DND-41 (cell line): ENCODE measurements at regions not wholly inside any gene's neighbourhood (a gene's known extent, or its start where the extent isn't known, plus 50 kb on each side); places are given as distances from the start of the nearest gene placed in this dataset.

Source experiments
- ATAC-seq: fragments of 200-7000 bp; cut with Tn5 transposase; 3 replicates; pipeline ENCODE4 v1.9.1; 2021; ENCODE audit warnings: low read depth; ENCODE audit not compliant: insufficient read depth
- DNase-seq: peaks from one replicate; pipeline ENCODE4 v3.0.0-alpha.2; 2020
- H2AFZ ChIP-seq: 2 replicates; pipeline ENCODE4 v1.6.0; 2012; ENCODE audit warnings: low read depth, low read length
- H3K27ac ChIP-seq: 2 replicates; pipeline ENCODE4 v1.5.1; 2012; ENCODE audit warnings: low read length, inconsistent platforms
- H3K27me3 ChIP-seq: fragments of 200-600 bp; sonication (generic); 2 replicates; pipeline ENCODE4 v1.6.0; 2012; ENCODE audit warnings: low read length, mild to moderate bottlenecking, inconsistent platforms; ENCODE audit not compliant: insufficient read depth, poor library complexity
- H3K36me3 ChIP-seq: 2 replicates; pipeline ENCODE4 v1.5.1; 2012; ENCODE audit warnings: low read length, inconsistent platforms; ENCODE audit not compliant: insufficient read depth
- H3K4me1 ChIP-seq: 2 replicates; pipeline ENCODE4 v1.5.1; 2012; ENCODE audit warnings: mild to moderate bottlenecking, low read length; ENCODE audit not compliant: insufficient read depth
- H3K4me2 ChIP-seq: 2 replicates; pipeline ENCODE4 v1.6.0; 2012; ENCODE audit warnings: mild to moderate bottlenecking, moderate library complexity, low read length, inconsistent platforms; ENCODE audit not compliant: insufficient read depth
- H3K4me3 ChIP-seq, 2 experiments: fragments of 200-600 bp in 1 of 2; shearing (Covaris generic) in 1 of 2; 2 replicates each; pipeline ENCODE4 v1.5.1; 2012 to 2016; ENCODE audit warnings: inconsistent platforms in 2 of 2, low read length in 2 of 2, mild to moderate bottlenecking in 2 of 2, low read depth in 1 of 2, moderate library complexity in 1 of 2
- H3K79me2 ChIP-seq: 2 replicates; pipeline ENCODE4 v1.6.0; 2012; ENCODE audit warnings: low read length, inconsistent platforms; ENCODE audit not compliant: insufficient read depth
- H3K9ac ChIP-seq: 2 replicates; pipeline ENCODE4 v1.6.0; 2012; ENCODE audit warnings: low read depth, mild to moderate bottlenecking, inconsistent platforms, low read length, moderate library complexity
- H3K9me3 ChIP-seq: 2 replicates; pipeline ENCODE4 v1.5.1; 2012; ENCODE audit warnings: low read length, moderate library complexity, mild to moderate bottlenecking, inconsistent platforms; ENCODE audit not compliant: insufficient read depth, severe bottlenecking
- H4K20me1 ChIP-seq: 2 replicates; pipeline ENCODE4 v1.6.0; 2012; ENCODE audit warnings: low read length; ENCODE audit not compliant: insufficient read depth
- CTCF ChIP-seq: IDR thresholded peaks from 2 replicates; pipeline ENCODE4 v1.5.1; 2012; ENCODE audit warnings: borderline replicate concordance, low read length, moderate library complexity, mild to moderate bottlenecking; ENCODE audit not compliant: poor library complexity, severe bottlenecking; ENCODE audit errors: extremely low read depth
- EZH2 ChIP-seq: IDR thresholded peaks from 3 replicates; pipeline ENCODE4 v1.6.1; 2012; ENCODE audit warnings: borderline replicate concordance, low read depth, mild to moderate bottlenecking, moderate library complexity, low read length, inconsistent platforms; ENCODE audit not compliant: severe bottlenecking

GRCh38 chr9:31870276-31870675 lies 514.2 kb upstream of the ACO1 start:
- no peaks in the 10 kb centered on the region for H3K36me3 ChIP-seq
- H4K20me1 ChIP-seq = no peaks in the 10 kb centered on the region
- H3K27ac ChIP-seq = no peak overlapping the region
- no peaks in the 10 kb centered on the region for H3K4me1 ChIP-seq
- ATAC-seq (no peak), DNase-seq (no peak)
- H3K9me3 ChIP-seq = no peaks in the 10 kb centered on the region
- no peak overlapping the region for H2AFZ ChIP-seq
- H3K9ac ChIP-seq = no peak overlapping the region
- H3K4me2 ChIP-seq = no peak overlapping the region
- TF ChIP-seq CTCF = no peak
- TF ChIP-seq EZH2 = no peak
- H3K27me3 ChIP-seq = no peaks in the 10 kb centered on the region
- no peaks in the 10 kb centered on the region for H3K79me2 ChIP-seq
- no peak overlapping the region for H3K4me3 ChIP-seq

- DNase-seq = no peak
- H3K4me2 ChIP-seq = no peak overlapping the region
- no peaks in the 10 kb centered on the region for H3K27me3 ChIP-seq
- no peaks in the 10 kb centered on the region for H3K4me1 ChIP-seq
- no peak overlapping the region for H3K27ac ChIP-seq
- TF ChIP-seq EZH2 (no peak), CTCF (no peak)
- H2AFZ ChIP-seq = no peak overlapping the region
- H4K20me1 ChIP-seq = no peaks in the 10 kb centered on the region
- H3K4me3 ChIP-seq = no peak overlapping the region
- no peak overlapping the region for H3K9ac ChIP-seq
- ATAC-seq = no peak
- no peaks in the 10 kb centered on the region for H3K79me2 ChIP-seq
- H3K36me3 ChIP-seq = no peaks in the 10 kb centered on the region
- H3K9me3 ChIP-seq = no peaks in the 10 kb centered on the region
Measured at GRCh38 chr9:31873722-31874121, 510.7 kb upstream of the ACO1 start.

- H3K4me1 ChIP-seq = no peaks in the 10 kb centered on the region
- no peaks in the 10 kb centered on the region for H3K79me2 ChIP-seq
- DNase-seq (no peak), ATAC-seq (no peak)
- H3K27me3 ChIP-seq = no peaks in the 10 kb centered on the region
- no peaks in the 10 kb centered on the region for H4K20me1 ChIP-seq
- TF ChIP-seq CTCF (no peak), EZH2 (no peak)
- no peak overlapping the region for H3K4me3 ChIP-seq
- no peaks in the 10 kb centered on the region for H3K36me3 ChIP-seq
- no peaks in the 10 kb centered on the region for H3K9me3 ChIP-seq
- no peak overlapping the region for H2AFZ ChIP-seq
- H3K27ac ChIP-seq = no peak overlapping the region
- H3K9ac ChIP-seq = no peak overlapping the region
- H3K4me2 ChIP-seq = no peak overlapping the region
Measured at GRCh38 chr9:31894008-31894407, 490.4 kb upstream of the ACO1 start.
